ENCODE measurements at regions not wholly inside any gene's neighbourhood (a gene's known extent, or its start where the extent isn't known, plus 50 kb on each side); places are given as distances from the start of the nearest gene placed in this dataset.

- TF ChIP-seq CTCF (IDR thresholded peaks at IDR 0.05; ENCODE audit: insufficient read depth, low read length, poor library complexity, severe bottlenecking) (no peak), EZH2phosphoT487 (conservative IDR thresholded peaks at IDR 0.05; ENCODE audit: low read length) (no peak)
Measured at GRCh38 chr13:97165502-97166425, 56.4 kb upstream of the MBNL2 start.
